ENCODE measurements at regions not wholly inside any gene's neighbourhood (a gene's known extent, or its start where the extent isn't known, plus 50 kb on each side); places are given as distances from the start of the nearest gene placed in this dataset.
"Not testable (repeated sequence)": the region's sequence is repeated elsewhere in the genome, so short reads cannot be mapped to it uniquely, and the experiment has no call there.

GRCh38 chrX:66096987-66097386 is 57.1 kb upstream of the VSIG4 start:
- H4K8ac ChIP-seq (ENCODE audit: extremely low read depth, insufficient read depth, low read length); H3K4me2 ChIP-seq (ENCODE audit: insufficient read depth in 1 of 2, low read depth in 2 of 2, low read length in 2 of 2); H3K9me3 ChIP-seq (ENCODE audit: insufficient read depth in 2 of 2, low read depth in 1 of 2, low read length in 1 of 2); H3K23me2 ChIP-seq (ENCODE audit: low read depth, low read length); H2AFZ ChIP-seq (ENCODE audit: low read length); FAIRE-seq; H3K27me3 ChIP-seq (replicated peaks in 1 of 4; ENCODE audit: control insufficient read depth in 3 of 4, extremely low read depth in 1 of 4, insufficient read depth in 3 of 4, low read length in 3 of 4); H3K56ac ChIP-seq (replicated peaks; ENCODE audit: insufficient read length, low read depth, low read length); H2BK15ac ChIP-seq (ENCODE audit: low read length); H2BK12ac ChIP-seq (ENCODE audit: low read depth, low read length); H3K9ac ChIP-seq (replicated peaks in 1 of 4; ENCODE audit: extremely low read depth in 1 of 4, low read depth in 3 of 4, low read length in 3 of 4); H2BK5ac ChIP-seq (ENCODE audit: low read depth, low read length); H3K79me2 ChIP-seq (ENCODE audit: control insufficient read depth in 1 of 2, insufficient read depth in 2 of 2, low read length in 2 of 2); H3K27ac ChIP-seq (ENCODE audit: low read depth, low read length); CTCF ChIA-PET (ENCODE audit: partially characterized antibody); H2BK20ac ChIP-seq (ENCODE audit: low read length); H4K91ac ChIP-seq (replicated peaks; ENCODE audit: insufficient read length, low read length); DNase-seq (ENCODE audit: low read depth in 1 of 2, low spot score in 2 of 2); H3K4me1 ChIP-seq (replicated peaks in 1 of 4; ENCODE audit: control insufficient read depth in 3 of 4, insufficient read depth in 4 of 4, low read length in 3 of 4); H3K36me3 ChIP-seq (ENCODE audit: control insufficient read depth in 2 of 4, insufficient read depth in 4 of 4, low read length in 3 of 4); H3K79me1 ChIP-seq (ENCODE audit: low read depth, low read length); H4K5ac ChIP-seq (ENCODE audit: insufficient read length, low read depth, low read length); H2AK5ac ChIP-seq (ENCODE audit: low read depth, low read length); H3K4ac ChIP-seq (replicated peaks; ENCODE audit: insufficient read length, low read depth, low read length); H3K14ac ChIP-seq (ENCODE audit: insufficient read length); H3K18ac ChIP-seq (ENCODE audit: extremely low read depth, low read length); H3K4me3 ChIP-seq (ENCODE audit: extremely low read depth in 1 of 4, insufficient read depth in 2 of 4, low read depth in 3 of 4, low read length in 4 of 4); POLR2A ChIA-PET (ENCODE audit: partially characterized antibody); H3K23ac ChIP-seq (ENCODE audit: insufficient read length); H4K20me1 ChIP-seq (replicated peaks in 1 of 2; ENCODE audit: control insufficient read depth in 1 of 2, insufficient read depth in 2 of 2, low read length in 2 of 2); H2BK120ac ChIP-seq (replicated peaks; ENCODE audit: low read depth, low read length): not testable (repeated sequence)
- 90% methylated on average over 16 of the region's 16 CpGs; no CpG with 5 or more reads in 1 of the 2 experiments for WGBS, 2 experiments (ENCODE audit: extremely low coverage in 1 of 2, insufficient coverage in 1 of 2, insufficient read length in 1 of 2, insufficient replicate concordance in 2 of 2, low coverage in 1 of 2, low lambda C conversion rate in 2 of 2, missing lambda C conversion rate in 1 of 2)

DNA sequence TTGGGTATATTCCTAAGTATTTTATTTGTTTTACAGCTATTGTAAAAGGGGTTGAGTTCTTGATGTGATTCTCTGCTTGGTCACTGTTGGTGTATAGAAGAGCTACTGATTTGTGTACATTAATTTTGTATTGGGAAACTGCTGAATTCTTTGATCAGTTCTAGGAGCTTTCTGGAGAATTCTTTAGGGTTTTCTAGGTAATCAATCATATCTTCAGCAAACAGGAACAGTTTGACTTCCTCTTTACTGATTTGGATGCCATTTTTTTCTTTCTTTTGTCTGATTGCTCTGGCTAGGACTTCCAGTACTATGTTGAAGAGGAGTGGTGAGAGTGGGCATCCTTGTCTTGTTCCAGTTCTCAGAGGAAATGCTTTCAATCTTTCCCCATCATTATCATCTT is 50.1 kb upstream of the VSIG4 start:
- POLR2A ChIA-PET (ENCODE audit: partially characterized antibody); H3K9ac ChIP-seq (replicated peaks in 1 of 4; ENCODE audit: extremely low read depth in 1 of 4, low read depth in 3 of 4, low read length in 3 of 4); H3K4me1 ChIP-seq (replicated peaks in 1 of 4; ENCODE audit: control insufficient read depth in 3 of 4, insufficient read depth in 4 of 4, low read length in 3 of 4); H3K36me3 ChIP-seq (ENCODE audit: control insufficient read depth in 2 of 4, insufficient read depth in 4 of 4, low read length in 3 of 4); H3K18ac ChIP-seq (ENCODE audit: extremely low read depth, low read length); DNase-seq (ENCODE audit: low read depth in 1 of 2, low spot score in 2 of 2); H2BK5ac ChIP-seq (ENCODE audit: low read depth, low read length); H3K23ac ChIP-seq (ENCODE audit: insufficient read length); H4K20me1 ChIP-seq (replicated peaks in 1 of 2; ENCODE audit: control insufficient read depth in 1 of 2, insufficient read depth in 2 of 2, low read length in 2 of 2); H3K56ac ChIP-seq (replicated peaks; ENCODE audit: insufficient read length, low read depth, low read length); H4K91ac ChIP-seq (replicated peaks; ENCODE audit: insufficient read length, low read length); H3K23me2 ChIP-seq (ENCODE audit: low read depth, low read length); H3K4ac ChIP-seq (replicated peaks; ENCODE audit: insufficient read length, low read depth, low read length); H2BK15ac ChIP-seq (ENCODE audit: low read length); H3K79me1 ChIP-seq (ENCODE audit: low read depth, low read length); H3K27ac ChIP-seq (ENCODE audit: low read depth, low read length); H3K4me3 ChIP-seq (ENCODE audit: extremely low read depth in 1 of 4, insufficient read depth in 2 of 4, low read depth in 3 of 4, low read length in 4 of 4); FAIRE-seq; CTCF ChIA-PET (ENCODE audit: partially characterized antibody); H2AFZ ChIP-seq (ENCODE audit: low read length); H3K27me3 ChIP-seq (replicated peaks in 1 of 4; ENCODE audit: control insufficient read depth in 3 of 4, extremely low read depth in 1 of 4, insufficient read depth in 3 of 4, low read length in 3 of 4); H2BK20ac ChIP-seq (ENCODE audit: low read length); H3K4me2 ChIP-seq (ENCODE audit: insufficient read depth in 1 of 2, low read depth in 2 of 2, low read length in 2 of 2); H3K79me2 ChIP-seq (ENCODE audit: control insufficient read depth in 1 of 2, insufficient read depth in 2 of 2, low read length in 2 of 2); H3K14ac ChIP-seq (ENCODE audit: insufficient read length); H2AK5ac ChIP-seq (ENCODE audit: low read depth, low read length); H2BK12ac ChIP-seq (ENCODE audit: low read depth, low read length); H2BK120ac ChIP-seq (replicated peaks; ENCODE audit: low read depth, low read length); H3K9me3 ChIP-seq (ENCODE audit: insufficient read depth in 2 of 2, low read depth in 1 of 2, low read length in 1 of 2); H4K5ac ChIP-seq (ENCODE audit: insufficient read length, low read depth, low read length); H4K8ac ChIP-seq (ENCODE audit: extremely low read depth, insufficient read depth, low read length): not testable (repeated sequence)
